ENCODE measurements at regions not wholly inside any gene's neighbourhood (a gene's known extent, or its start where the extent isn't known, plus 50 kb on each side); places are given as distances from the start of the nearest gene placed in this dataset.

DNA sequence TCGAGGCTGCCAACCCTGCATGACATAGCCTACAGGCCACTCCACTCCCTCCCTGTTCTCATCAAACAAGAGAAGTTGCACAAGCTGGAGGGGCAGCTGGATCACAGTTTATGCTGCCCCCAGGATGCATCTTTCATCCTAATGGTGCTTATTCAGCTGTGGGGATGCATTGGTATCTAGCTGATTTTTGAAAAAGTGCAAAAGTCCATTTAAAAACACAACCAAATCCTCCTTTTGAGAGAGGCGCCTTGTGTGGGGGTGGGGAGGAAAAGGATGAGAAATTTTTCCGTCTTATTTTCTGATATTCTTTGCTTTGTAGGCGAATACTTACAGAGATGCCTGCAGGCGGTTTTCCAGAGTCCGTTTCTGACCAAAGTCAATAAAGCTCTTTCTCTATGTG lies 276.4 kb upstream of the BOD1L1 start:
- 68% methylated on average over 6 of the region's 6 CpGs for WGBS
- no peak for DNase-seq (ENCODE audit: low spot score)
- intact Hi-C loops (cut with DNase I) = no loop called here
- H3K36me3 ChIP-seq = no peaks in the 10 kb centered on the region
- no peak for TF ChIP-seq POLR2AphosphoS5 (IDR thresholded peaks at IDR 0.05)
- no peak for TF ChIP-seq POLR2A (IDR thresholded peaks at IDR 0.05)
- TF ChIP-seq CTCF (IDR thresholded peaks at IDR 0.05) = no peak
- no peaks in the 10 kb centered on the region for H3K9me3 ChIP-seq
- no peak overlapping the region for H3K4me3 ChIP-seq
- no peaks in the 10 kb centered on the region for H3K4me1 ChIP-seq (replicated peaks)
- no peaks in the 10 kb centered on the region for H3K27me3 ChIP-seq (replicated peaks; ENCODE audit: insufficient read depth)
- H3K27ac ChIP-seq = no peak overlapping the region

DNA sequence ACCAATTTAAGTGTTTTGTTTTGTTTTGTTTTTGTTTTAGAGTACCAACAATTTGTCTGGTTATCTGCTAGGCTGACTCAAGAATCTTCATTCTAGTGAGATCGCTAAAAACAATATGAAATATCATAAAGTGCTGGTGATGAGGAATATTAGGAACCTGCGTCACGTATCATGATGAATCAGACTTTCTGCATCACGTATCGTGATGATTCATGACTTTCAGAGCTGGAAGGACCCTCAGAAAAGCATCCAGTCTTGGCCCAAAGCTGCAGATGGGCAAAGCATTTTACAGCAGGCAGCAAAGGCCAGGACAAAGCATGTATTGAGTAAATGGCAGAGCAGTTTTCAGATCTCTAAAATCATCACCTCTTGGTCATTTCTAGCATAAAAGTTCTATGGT lies 278.0 kb upstream of the BOD1L1 start:
- DNase-seq (ENCODE audit: low spot score) = no peak
- WGBS = 90% methylated on average over 5 of the region's 5 CpGs

DNA sequence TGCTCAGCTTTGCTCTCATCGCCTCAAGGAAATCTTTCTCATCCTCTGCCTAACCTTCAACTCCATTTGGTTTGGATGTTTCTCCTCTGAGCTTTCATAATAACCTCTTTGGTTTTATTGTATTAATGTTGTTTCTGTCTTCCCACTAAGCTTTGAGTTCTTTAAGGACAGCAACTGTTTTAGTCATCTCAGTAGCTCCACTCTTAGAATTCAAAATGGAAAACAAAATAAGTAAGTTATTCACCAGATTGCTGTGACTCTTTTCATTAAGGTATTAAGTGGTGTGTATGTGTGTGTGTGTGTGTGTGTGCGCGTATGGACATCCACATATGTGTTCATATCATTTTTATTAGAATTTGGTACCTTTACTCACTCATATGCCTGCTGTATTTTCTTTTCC lies 279.2 kb upstream of the BOD1L1 start:
- 98% methylated on average over 3 of the region's 3 CpGs for WGBS
- Histone ChIP-seq H3K36me3 (no peaks in the 10 kb centered on the region), H3K4me1 (replicated peaks) (no peaks in the 10 kb centered on the region), H3K27me3 (replicated peaks; ENCODE audit: insufficient read depth) (no peaks in the 10 kb centered on the region), H3K27ac (no peak overlapping the region), H3K9me3 (no peaks in the 10 kb centered on the region), H3K4me3 (no peak overlapping the region)
- no peak for DNase-seq (ENCODE audit: low spot score)
- TF ChIP-seq POLR2AphosphoS5 (IDR thresholded peaks at IDR 0.05) (no peak), POLR2A (IDR thresholded peaks at IDR 0.05) (no peak), CTCF (IDR thresholded peaks at IDR 0.05) (no peak)
- intact Hi-C loops (cut with DNase I) = no loop called here

More for the DNA sequence above, 278.0 kb upstream of the BOD1L1 start:
- Histone ChIP-seq H3K4me3 (no peak overlapping the region), H3K9me3 (no peaks in the 10 kb centered on the region), H3K27ac (no peak overlapping the region), H3K27me3 (replicated peaks; ENCODE audit: insufficient read depth) (no peaks in the 10 kb centered on the region), H3K36me3 (no peaks in the 10 kb centered on the region), H3K4me1 (replicated peaks) (no peaks in the 10 kb centered on the region)
- TF ChIP-seq POLR2A (IDR thresholded peaks at IDR 0.05) (no peak), POLR2AphosphoS5 (IDR thresholded peaks at IDR 0.05) (no peak), CTCF (IDR thresholded peaks at IDR 0.05) (no peak)
- intact Hi-C loops (cut with DNase I) = no loop called here

GRCh38 chr4:13907255-13907751 lies 279.8 kb upstream of the BOD1L1 start:
- WGBS = 88% methylated on average over 1 of the region's 1 CpG
- no peaks in the 10 kb centered on the region for H3K9me3 ChIP-seq
- TF ChIP-seq POLR2AphosphoS5 (IDR thresholded peaks at IDR 0.05) (peak; percentile 10), POLR2A (IDR thresholded peaks at IDR 0.05) (no peak), CTCF (IDR thresholded peaks at IDR 0.05) (no peak)
- H3K27me3 ChIP-seq (replicated peaks; ENCODE audit: insufficient read depth) = no peaks in the 10 kb centered on the region
- no peaks in the 10 kb centered on the region for H3K36me3 ChIP-seq
- H3K27ac ChIP-seq = no peak overlapping the region
- intact Hi-C loops (cut with DNase I) = no loop called here
- no peaks in the 10 kb centered on the region for H3K4me1 ChIP-seq (replicated peaks)
- H3K4me3 ChIP-seq = no peak overlapping the region
- DNase-seq (ENCODE audit: low spot score) = no peak

- TF ChIP-seq CTCF (IDR thresholded peaks at IDR 0.05) = no peak
- TF ChIP-seq POLR2AphosphoS5 (IDR thresholded peaks at IDR 0.05) = no peak
- no peak for TF ChIP-seq POLR2A (IDR thresholded peaks at IDR 0.05)
- no peaks in the 10 kb centered on the region for H3K27me3 ChIP-seq (replicated peaks; ENCODE audit: insufficient read depth)
- H3K4me1 ChIP-seq (replicated peaks) = no peaks in the 10 kb centered on the region
- no peaks in the 10 kb centered on the region for H3K36me3 ChIP-seq
- no peak for DNase-seq (ENCODE audit: low spot score)
- intact Hi-C loops (cut with DNase I) = no loop called here
- H3K27ac ChIP-seq = no peak overlapping the region
- no peaks in the 10 kb centered on the region for H3K9me3 ChIP-seq
- WGBS = 91% methylated on average over 2 of the region's 2 CpGs
- H3K4me3 ChIP-seq = no peak overlapping the region
Measured at GRCh38 chr4:13908455-13908854, 280.9 kb upstream of the BOD1L1 start.
